Brain microvascular endothelial cell (primary cell): ENCODE measurements at regions not wholly inside any gene's neighbourhood (a gene's known extent, or its start where the extent isn't known, plus 50 kb on each side); places are given as distances from the start of the nearest gene placed in this dataset.

Experiments
- DNase-seq: peaks from one replicate; pipeline ENCODE4 v3.0.0-alpha.2; 2020
- H3K27ac ChIP-seq: fragments of 250-450 bp; sonication (Bioruptor Pico); 2 replicates; pipeline ENCODE4 v1.5.1; 2020; ENCODE audit warnings: mild to moderate bottlenecking, moderate library complexity
- H3K27me3 ChIP-seq: fragments of 250-450 bp; sonication (Bioruptor Pico); replicated peaks from 2 replicates; pipeline ENCODE4 v1.5.1; 2020; ENCODE audit warnings: mild to moderate bottlenecking
- H3K36me3 ChIP-seq: fragments of 250-450 bp; sonication (Bioruptor Pico); replicated peaks from 2 replicates; pipeline ENCODE4 v1.5.1; 2020; ENCODE audit warnings: mild to moderate bottlenecking
- H3K4me3 ChIP-seq: 2 replicates; pipeline ENCODE4 v1.5.1; 2011; ENCODE audit warnings: low read depth, mild to moderate bottlenecking, control low read depth, low read length, moderate library complexity
- in situ Hi-C: cut with HindIII; loops from 2 replicates; pipeline ENCODE4 v1.10.0; 2017; ENCODE audit warnings: low sequenced_read_pairs, low pct_ligation_motif_present
- TF ChIP-seq, protein P1 (sequence below): IDR thresholded peaks from 2 replicates; pipeline ENCODE4 v1.5.1; 2011; ENCODE audit warnings: low read depth, mild to moderate bottlenecking, moderate library complexity, low read length, control low read depth, inconsistent platforms; ENCODE audit errors: missing control alignments

DNA sequence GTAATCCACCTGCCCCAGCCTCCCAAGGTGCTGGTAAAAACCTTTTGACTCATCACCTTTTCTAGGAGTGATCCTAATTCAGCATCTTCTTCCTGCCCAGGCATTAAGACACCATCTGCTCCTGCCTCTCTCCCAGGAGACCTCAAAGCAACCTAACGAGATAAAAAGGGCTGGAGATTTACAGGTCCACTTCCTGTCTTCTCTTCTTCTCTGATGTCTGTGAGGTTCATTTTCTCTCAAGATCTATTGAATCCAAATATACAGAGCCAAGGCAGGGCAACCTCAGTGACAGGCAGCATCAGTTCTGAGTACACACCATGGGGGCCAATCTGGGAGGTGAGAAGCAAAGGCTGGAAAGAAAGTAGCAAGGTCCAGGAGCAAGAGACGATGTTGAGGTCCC, 219.4 kb downstream of the SETD4 start:
- in situ Hi-C loops = no loop called here
- no peaks in the 10 kb centered on the region for H3K36me3 ChIP-seq
- TF ChIP-seq, protein P1, sequence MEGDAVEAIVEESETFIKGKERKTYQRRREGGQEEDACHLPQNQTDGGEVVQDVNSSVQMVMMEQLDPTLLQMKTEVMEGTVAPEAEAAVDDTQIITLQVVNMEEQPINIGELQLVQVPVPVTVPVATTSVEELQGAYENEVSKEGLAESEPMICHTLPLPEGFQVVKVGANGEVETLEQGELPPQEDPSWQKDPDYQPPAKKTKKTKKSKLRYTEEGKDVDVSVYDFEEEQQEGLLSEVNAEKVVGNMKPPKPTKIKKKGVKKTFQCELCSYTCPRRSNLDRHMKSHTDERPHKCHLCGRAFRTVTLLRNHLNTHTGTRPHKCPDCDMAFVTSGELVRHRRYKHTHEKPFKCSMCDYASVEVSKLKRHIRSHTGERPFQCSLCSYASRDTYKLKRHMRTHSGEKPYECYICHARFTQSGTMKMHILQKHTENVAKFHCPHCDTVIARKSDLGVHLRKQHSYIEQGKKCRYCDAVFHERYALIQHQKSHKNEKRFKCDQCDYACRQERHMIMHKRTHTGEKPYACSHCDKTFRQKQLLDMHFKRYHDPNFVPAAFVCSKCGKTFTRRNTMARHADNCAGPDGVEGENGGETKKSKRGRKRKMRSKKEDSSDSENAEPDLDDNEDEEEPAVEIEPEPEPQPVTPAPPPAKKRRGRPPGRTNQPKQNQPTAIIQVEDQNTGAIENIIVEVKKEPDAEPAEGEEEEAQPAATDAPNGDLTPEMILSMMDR = no peak

DNA sequence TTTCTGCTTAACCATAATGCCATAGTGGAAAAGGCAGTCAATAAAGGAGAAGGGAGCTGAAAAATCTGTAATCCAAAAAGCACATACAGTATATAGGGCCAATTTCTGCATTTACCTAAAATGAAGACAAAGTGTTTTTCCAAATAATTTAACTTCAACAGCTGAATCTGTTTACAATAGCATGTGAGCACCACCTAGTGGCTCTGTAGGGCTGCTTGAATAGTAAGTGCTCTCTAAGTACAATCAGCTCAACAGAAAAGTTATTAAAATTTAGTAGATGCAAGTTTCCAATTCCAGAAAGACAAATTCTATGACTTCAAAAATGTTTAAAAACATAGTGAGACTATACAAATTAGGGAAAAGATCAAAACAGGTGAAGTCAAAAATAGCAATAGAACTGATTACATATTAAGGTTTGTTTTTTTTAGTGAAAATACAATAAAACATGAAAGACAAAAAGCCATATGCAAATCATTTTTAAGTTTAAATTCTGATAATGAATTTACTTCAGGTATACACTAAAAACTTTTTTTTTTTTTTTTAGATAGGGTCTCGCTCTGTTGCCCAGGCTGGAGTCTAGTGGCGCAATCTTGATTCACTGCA, 220.0 kb downstream of the SETD4 start:
- no peak overlapping the region for H3K27ac ChIP-seq
- in situ Hi-C loops = no loop called here
- DNase-seq = peak; percentile 79
- no peaks in the 10 kb centered on the region for H3K36me3 ChIP-seq
- no peak overlapping the region for H3K4me3 ChIP-seq
- H3K27me3 ChIP-seq = no peaks in the 10 kb centered on the region
- TF ChIP-seq, protein P1 = peak; percentile 82

More for the DNA sequence above, 219.4 kb downstream of the SETD4 start:
- no peak for DNase-seq
- no peak overlapping the region for H3K4me3 ChIP-seq
- H3K27ac ChIP-seq = no peak overlapping the region
- no peaks in the 10 kb centered on the region for H3K27me3 ChIP-seq

DNA sequence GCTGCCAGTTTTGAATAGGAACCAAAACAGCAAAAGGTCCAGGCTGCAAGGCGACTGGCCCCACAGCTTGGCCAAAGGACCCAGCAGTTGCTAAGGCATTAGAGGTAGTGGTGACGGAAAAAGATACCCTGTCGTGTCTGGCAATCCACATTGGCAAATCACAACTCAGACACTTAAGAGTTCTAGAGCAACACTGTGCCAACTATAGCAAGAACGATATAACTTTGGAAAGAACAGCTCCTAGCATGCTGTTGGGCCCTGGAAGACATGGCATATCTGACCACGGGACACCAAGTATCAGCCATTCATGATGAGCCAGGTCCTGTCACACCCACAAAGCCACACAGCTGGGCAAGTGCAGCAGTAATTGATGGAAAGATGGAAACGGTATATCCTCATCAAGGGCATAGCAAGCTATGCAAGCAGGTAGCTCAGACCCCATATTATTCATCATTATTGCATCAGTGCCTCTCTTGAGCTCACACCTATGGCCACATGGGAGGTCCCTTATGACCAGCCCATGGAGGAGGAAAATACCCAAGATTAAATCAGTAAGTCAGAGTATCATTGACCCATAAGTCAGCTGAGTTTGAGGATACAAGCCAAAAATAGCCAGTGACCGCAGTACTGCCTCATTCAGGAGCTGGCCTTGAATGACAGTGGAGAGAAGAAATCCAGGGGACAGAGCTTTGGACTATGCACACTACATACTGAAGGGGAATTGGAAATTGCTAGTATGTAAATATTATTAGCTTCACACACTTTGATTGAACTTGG, 221.2 kb downstream of the SETD4 start:
- DNase-seq = no peak
- no peaks in the 10 kb centered on the region for H3K27me3 ChIP-seq
- no peak overlapping the region for H3K27ac ChIP-seq
- in situ Hi-C loops = no loop called here
- H3K36me3 ChIP-seq = no peaks in the 10 kb centered on the region
- no peak overlapping the region for H3K4me3 ChIP-seq
- TF ChIP-seq, protein P1 = no peak

DNA sequence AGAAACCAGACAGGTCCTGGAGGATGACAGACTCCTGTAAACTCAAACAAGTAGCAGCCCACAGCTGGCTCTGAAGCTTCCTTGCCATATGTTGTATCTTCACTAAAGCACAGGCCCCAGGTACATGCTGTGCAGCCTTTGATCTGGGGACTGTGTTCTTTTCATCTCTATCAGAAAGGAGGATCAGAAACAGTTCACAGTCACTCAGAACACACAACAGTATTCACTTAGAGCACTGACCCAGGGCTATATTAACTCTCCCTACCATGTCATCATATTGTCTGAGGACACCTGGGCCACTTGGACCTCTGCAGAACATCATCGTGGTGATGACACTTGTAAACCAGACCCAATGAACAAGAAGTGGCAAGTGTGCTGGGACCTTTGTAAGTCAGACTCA, 222.0 kb downstream of the SETD4 start:
- in situ Hi-C loops = no loop called here
- no peaks in the 10 kb centered on the region for H3K36me3 ChIP-seq
- H3K27ac ChIP-seq = no peak overlapping the region
- DNase-seq = no peak
- H3K27me3 ChIP-seq = no peaks in the 10 kb centered on the region
- H3K4me3 ChIP-seq = no peak overlapping the region
- TF ChIP-seq, protein P1 = no peak

DNA sequence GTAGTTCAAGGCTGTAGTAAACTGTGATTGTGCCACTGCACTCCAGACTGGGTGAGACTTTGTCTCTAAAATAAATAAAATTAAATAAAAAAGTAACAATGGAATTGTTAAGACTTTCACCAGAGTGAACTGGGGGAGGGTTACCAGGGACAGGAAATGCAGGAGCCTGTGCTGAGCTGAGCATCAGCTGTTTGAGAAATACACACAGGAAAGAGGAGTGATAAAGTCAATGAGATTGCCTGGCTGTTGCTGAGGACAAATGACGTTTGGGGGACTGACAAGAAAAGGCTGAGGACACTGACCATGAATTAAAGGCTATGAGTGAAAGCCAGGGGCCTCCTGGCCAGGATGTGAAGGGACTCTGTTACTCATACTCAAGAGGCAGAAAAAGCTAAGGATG, 226.3 kb downstream of the SETD4 start:
- Histone ChIP-seq H3K27me3 (no peaks in the 10 kb centered on the region), H3K4me3 (no peak overlapping the region), H3K27ac (no peak overlapping the region), H3K36me3 (no peaks in the 10 kb centered on the region)
- in situ Hi-C loops = no loop called here
- TF ChIP-seq, protein P1 = no peak
- DNase-seq = no peak
